ENCODE measurements at regions not wholly inside any gene's neighbourhood (a gene's known extent, or its start where the extent isn't known, plus 50 kb on each side); places are given as distances from the start of the nearest gene placed in this dataset.

DNA sequence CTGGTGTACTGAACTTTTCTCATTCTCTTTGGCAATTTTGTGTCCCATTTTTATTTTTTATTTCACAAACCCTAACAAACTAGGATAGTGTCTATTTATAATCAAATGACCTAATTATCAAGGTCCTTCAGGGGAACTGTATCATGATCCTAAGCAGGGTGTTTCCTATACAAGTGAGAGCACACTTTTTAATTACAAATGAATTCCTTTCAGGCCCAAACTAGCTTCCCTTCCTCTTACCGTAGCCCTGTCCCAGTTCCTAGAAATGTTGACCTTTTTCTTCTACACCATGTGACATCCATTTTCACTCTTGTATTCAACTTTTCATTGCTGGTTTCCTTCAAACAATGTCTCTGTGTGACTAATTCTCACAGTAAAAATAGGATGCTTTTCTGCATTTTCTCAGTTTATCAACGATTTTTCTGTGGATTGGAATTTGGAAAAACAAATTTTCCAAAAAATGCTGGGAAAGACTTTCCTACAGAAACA is 411.4 kb downstream of the CCDC91 start:
- no peak for DNase-seq

DNA sequence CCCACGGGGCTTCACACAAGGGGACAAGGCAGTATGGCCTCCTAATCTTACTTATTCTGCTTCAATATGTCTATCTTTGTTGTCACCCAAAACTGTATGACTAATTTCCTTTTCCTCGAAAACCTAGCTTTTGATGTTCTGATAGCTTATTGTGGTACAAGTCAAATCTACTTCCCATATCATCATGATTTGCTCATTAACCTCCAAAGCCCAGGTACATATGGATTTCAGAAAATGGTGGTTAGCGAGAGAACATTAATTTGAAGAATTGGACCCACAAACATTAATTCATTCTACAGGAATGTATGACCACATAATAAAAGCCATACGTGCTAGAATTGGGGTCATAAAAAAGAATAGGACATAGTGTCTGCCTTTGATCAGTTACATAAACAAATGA is 412.5 kb downstream of the CCDC91 start:
- no peak for DNase-seq

DNA sequence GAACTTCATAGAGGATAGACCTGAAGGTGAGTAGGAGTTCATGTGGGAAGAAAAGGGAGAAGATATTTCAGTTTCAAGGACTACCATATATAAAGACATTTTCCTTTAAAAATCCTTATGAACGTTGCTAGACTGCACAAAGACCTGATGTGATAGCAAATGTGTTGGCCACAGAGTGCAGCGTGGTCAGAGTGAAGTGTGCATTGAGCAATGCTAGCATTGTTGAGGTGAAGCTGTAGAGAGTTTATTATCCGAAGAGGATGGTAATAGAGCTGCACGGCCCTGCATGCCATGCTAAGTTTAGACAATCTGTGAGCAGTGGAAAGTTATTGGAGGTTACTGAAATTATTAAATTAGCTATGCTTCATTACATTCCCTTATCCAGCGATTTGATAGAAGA is 413.0 kb downstream of the CCDC91 start:
- DNase-seq = no peak

DNA sequence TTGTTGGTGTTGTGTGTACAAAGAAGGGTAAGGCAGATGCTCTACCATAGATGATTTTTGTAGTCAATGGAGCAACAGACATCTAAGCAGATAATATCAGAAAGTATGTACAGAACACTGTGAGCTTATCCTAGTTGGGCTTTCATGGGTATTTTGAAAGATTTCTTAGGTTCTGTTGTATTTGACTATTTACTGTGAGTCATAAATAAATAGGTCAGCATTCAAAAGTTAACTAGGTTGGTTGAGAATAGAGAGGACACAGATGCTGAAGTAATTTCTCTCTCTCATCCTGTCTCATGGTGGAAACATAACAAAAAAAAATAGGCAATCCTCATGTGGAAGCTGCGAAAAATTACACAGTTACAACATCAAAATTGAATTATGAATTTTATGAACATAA is 413.5 kb downstream of the CCDC91 start:
- DNase-seq = no peak

DNA sequence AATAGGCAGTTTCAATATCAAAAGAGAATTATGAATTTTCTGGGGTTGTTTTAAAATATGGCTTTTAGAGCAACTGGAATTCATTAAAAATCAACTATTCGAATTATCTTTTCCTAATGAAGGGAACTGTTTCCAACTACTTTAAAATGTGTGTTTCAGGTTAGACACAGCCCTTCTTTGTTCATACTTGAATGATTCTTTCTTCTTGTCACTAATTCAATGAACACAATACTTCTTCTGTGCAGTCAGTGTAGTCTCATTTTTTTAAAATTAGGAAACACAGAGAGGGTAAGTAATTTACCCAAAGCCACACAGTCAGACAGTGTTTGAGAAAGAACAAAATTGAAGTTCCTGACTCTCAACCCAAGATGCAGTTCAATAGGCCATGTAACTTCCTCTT is 414.0 kb downstream of the CCDC91 start:
- DNase-seq = no peak

DNA sequence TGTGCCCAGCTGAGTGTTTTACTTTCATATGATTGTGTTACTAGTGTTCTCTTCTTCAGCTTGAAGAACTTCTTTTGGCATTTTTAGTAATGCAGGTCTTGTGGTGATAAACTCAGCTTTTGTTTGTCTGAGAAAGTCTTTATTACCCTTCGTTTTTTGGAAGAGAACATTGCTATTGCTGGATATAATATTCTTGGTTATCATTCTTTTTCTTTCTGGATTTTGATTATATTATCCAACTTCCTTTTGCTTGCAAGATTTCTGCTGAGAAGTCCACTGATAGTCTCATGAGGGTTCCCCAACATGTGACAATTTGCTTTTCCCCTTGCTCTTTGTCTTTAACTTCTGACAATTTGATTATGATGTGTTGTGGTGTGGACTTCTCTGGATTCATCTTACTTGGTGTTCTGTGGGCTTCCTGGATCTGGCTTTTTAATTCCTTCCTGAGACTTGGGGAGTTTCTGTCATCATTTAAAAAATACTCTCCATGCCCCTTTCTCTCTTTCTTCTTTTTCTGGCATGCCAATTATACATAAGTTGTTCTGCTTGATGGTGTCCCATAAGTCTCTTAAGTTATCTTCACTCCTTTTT is 416.8 kb downstream of the CCDC91 start:
- no peak for DNase-seq

DNA sequence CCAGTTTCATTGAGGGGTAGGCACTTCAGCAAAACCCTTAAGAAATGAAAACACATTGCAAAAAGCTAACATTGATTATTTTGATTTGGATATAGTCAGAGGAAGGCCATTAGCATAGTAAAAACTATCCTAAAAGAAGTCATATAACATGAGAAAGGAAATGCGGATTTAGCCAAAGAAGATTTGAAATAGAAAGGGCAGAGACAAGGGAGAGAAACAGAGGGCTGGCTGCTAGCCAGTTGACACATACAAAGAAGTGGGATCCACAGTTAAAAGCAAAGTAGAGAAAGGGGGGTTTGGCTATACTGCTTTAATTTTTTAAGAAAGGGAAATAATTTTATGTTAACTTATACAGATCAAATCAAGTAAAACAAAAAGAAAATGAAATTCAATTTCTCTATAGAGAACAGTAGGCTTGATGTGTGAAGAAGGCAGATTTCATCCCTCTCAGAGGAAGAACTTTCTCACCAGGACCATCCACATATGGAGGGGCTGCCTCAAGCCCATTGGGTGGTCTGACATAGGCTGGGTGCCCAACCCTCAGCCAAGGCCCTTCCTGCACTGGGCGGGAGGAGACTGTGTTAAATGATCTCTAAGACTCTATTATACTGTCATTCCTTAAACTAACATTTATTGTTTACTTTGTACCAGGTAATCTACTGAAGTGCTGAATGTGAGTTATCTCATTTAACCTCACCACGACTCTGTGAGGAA is 420.3 kb downstream of the CCDC91 start:
- DNase-seq = no peak

DNA sequence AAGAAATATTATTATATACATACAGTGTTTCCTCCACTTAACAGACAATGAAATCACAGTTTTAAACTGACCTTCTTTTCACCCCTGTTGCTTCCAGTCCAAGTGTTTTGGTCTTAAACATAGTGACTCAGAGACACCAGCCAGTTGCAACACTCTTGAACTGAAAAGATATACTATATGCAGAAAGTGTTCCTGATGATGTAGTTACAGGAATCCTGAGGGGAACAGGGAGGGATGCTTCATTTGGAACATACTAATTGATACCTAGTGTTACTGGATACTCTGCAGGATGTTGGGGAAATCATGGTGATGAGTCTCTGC is 420.8 kb downstream of the CCDC91 start:
- DNase-seq = peak; percentile 53

DNA sequence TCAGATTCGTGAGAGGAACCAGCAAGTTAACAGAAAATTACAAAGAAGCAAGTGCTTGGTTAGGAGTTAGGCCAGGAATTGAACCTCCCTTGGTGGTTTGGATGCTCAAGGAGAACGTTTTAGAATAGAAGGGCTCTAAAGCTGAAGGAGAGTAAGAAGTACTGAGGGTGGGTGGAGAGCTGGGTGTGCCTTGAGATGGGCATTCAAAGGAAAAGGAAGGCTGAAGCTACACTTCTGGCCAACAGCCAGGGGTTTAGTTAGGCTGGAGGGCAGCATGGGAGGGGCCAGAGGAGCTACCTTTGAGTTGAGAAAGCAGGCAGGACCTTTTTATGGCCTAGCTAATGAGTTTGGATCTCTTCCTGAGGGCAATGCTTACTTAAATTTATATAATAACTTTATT is 421.2 kb downstream of the CCDC91 start:
- DNase-seq = no peak

DNA sequence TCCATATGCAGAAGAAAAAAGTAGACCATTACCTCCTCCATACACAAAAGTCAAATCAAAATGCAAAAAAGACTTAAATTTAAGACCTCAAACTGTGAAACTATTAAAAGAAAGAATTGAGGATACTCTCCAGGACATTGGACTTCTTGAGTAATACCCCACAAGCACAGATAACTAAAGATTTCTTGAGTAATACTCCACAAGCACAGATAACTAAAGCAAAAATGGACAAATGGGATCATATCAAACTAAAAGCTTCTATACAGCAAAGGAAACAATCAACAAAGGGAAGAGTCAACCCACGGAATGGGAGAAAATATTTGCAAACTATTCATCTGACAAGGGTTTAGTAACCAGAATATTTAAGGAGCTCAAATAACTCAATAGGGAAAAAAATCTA is 427.9 kb downstream of the CCDC91 start:
- DNase-seq = no peak

DNA sequence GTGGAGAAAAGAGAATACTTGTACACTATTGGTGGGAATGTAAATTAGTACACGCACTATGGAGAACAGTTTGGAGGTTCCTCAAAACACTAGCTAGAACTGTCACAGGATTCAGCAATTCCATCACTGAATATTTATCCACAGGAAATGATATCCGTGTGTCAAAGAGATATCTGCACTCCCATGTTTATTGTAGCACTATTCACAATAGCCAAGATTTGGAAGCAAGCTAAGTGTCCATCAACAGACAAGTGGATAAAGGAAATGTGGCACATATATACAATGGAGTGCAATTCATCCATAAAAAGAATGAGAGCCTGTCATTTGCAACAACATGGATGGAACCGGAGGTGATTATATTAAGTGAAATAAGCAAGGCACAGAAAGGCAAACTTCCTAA is 428.5 kb downstream of the CCDC91 start:
- no peak for DNase-seq

DNA sequence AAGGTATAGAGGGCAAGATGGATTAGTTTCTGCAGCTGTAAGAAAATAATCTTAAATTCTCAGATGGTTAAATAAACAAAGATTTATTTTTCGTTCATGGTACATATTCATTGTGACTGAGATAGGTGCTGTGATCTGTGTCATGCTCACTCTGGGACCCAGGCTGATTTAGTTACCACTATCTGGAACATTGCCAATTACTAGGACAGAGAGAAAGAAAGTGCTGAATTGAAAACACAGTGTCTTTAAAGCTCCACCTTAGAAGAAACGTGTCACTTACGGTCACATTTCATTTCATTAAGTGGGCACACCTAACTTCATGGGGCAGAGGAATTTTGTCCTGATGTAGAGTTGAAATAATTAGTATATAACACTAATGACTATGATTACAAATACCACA is 430.0 kb downstream of the CCDC91 start:
- no peak for DNase-seq

DNA sequence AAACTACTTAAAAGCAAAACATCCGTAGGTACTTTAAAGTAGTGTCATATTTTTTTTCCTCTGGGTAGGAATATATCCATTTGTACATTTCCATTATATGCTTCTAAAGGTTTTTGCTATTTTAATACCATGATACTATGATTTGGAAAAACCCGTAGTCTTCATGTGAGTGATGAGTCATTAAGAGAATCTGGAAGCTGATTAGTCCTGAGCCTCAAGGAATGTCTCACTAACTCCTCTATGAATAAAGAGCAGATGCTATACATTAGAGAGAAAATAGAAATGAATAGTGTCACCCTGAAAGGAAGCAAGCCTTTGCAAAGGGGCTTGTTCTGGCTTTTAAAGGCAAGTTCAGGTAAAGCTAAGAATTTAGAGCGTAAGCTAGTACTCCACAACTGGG is 432.1 kb downstream of the CCDC91 start:
- DNase-seq = no peak

DNA sequence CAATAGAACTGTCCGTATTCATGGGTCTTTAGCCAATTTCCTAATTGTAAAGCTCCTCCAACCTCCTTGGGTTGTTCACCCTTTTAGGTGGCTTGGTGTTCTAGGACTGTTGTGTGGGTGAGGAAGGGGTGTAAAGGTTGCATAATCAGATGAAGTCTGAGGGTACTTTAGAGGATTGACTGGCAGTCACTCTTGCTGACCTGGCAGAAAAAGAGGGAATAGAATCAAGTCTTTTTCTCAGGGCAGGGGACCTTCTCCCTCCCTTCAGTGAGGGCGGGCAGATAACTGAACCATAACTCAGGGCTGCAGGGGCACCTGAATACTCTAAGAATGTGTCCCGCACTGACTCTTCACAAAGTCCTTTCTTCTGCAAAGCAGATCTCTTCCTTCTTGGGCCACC is 436.2 kb downstream of the CCDC91 start:
- DNase-seq = no peak

DNA sequence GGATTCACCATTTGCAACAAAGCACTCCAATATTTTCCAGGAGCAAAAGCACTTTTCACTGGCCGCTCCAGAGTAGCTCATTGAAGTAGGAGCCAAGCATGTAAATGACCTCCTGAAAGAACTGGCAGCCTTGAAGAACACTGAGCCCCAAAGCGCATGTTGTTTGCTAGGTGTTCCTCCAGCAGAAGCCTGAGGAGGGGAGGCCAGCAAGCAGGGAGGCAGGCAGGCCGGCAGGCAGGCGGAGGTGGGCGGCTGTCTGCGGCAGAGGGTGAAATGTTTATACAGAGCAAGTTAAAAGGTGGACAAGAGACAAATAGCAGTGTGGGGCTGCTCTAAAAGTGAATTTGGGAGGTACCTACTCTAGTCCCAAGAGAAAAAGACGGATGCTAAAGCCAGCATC is 439.4 kb downstream of the CCDC91 start:
- no peak for DNase-seq

DNA sequence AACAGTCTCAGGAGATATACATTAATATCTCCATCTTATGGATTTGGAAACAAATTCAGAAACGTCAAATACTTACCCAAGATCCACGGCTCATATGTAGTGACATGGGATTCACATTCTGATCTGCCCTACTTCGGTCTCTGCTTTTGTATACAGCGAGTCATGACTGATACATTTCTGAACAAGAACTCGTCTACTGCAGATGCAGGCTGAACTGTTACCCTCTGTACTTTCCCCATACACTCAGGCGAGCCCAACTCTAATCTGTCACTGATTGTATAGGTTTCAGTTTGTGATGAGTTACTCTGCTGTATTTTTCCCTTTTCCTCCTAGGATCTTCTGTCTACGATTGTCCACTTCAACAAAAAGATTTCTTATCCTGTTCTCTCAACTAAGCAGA is 441.6 kb downstream of the CCDC91 start:
- no peak for DNase-seq

DNA sequence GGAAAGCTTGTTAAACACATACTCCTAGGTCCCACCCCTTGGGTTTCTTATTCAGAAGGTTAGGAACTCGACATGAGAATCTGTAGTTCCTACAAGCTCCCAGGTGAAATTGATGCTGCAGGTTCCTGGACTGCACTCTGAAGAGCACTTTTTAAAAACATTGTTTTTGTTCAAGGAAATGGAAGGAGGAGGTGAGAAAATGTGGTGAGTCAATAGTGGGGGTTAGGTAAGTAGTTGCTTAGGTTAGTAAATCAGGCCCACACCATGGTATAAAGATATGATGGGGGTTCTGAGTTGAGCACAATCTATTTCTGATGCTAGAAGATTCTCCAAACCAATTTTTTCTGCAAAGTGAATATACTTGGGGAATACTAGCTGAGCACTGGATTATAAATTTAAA is 450.3 kb downstream of the CCDC91 start:
- DNase-seq = no peak

DNA sequence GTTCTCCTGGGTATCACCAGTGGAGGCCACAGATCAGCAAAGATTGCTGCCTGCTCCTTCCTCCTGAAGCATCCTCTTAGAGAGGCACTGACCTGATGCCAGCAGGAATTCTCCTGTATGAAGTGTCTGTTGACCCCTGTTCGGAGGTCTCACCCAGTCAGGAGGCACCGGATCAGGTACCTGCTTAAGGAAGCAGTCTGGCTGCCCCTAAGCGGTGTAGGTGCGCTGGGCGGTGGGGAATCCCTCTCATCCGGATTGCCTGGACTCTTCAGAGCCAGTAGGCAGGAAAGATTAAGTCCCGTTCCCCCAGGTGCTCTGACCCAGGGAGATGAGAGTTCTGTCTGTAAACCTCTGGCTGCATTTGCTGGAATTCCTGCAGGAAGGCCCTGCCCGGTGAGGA is 455.2 kb downstream of the CCDC91 start:
- DNase-seq = no peak

DNA sequence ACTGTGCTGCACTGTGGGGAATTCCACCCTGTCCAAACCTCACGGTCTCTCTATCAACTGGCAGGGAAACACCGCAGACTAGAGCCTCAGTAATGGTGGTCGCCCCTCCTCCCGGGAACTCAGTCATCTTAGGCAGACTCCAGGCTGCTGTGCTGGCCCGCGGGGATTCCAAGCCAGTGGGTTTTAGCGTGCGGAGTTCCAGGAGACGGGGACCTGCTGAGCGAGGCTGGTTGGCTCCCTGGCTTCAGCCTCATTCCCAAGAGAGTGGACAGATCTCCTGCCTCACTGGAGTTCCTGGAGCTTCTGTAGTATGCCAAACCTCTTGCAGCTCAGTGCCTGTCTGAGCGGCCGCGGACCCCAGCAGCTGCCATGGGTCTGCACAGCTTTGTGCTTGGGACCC is 455.6 kb downstream of the CCDC91 start:
- DNase-seq = no peak

DNA sequence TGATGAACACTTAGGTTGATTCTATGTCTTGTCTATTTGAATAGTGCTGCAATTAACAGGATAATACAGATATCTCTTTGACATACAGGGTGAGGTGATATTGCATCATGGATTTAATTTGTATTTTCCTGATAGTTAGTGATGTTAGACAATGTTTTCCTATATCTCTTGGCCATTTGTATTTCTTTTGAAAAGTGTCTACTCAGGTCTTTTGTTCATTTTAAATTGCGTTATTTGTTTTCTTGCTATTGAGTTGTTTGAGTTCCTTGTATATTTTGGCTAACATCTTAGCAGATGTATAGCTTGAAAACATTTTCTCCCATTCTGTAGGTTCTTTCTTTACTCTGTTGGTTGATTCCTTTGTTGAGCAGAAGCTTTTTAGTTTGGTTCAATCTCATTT is 460.6 kb downstream of the CCDC91 start:
- DNase-seq = no peak

DNA sequence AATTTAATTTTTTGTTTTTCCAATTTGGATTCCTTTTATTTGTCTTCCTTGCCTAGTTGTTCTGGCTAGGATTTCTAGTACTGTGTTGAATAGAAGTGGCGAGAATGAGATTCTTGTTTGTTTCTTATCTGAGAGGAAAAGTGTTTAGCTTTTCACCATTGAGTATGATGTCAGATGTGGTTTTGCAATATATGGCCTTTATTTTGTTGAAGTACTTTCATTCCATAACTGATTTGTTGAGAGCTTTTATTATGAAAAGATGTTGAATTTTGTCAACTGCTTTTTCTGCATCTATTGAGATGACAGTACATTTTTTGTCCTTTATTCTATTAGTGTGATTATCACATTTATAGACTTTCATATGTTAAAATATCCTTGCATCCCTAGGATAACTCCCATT is 462.0 kb downstream of the CCDC91 start:
- no peak for DNase-seq

DNA sequence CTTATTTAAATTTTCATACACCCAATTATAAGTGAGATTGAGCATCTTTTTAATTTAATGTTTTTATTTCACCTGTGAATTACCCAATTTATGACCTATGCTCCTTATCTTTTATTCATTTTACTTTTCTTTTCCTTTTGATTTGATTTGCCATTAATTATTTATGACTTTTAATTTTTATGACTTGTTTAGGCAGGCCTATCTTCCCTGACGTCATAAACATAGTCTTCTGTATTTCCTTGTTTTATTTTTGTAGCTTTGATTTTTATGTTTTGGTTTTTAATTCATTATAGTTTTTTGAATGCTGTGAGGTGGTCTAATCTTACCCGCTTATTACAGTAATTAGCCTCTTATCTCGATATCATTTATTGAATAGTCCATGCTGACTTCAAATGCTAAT is 467.1 kb upstream of the FAR2 start:
- no peak for DNase-seq

DNA sequence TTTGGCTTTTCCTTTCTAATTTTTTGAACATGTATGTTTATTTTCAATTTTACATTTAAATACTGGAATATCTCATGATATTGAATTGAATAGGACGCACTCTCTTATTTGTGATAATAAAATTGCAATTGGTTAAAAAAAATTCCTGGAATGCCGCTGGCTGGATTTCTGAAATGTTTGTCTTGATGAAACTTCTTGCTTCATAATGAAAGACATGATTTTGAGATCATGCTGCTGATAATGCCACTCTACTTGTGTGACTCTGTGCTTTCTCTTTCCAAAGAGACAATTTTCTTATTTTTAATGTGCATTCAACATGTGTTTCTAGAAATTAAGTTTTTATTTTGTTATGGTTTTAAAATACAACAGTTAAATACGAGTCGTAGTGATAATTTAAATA is 465.7 kb upstream of the FAR2 start:
- no peak for DNase-seq

Data from muscle of arm (tissue), 1 donor.